HG03457 (cell line): ENCODE measurements at regions not wholly inside any gene's neighbourhood (a gene's known extent, or its start where the extent isn't known, plus 50 kb on each side); places are given as distances from the start of the nearest gene placed in this dataset.
"Not testable (repeated sequence)": the region's sequence is repeated elsewhere in the genome, so short reads cannot be mapped to it uniquely, and the experiment has no call there.

ENCODE experiments used
- ATAC-seq: cut with Tn5 transposase; IDR thresholded peaks from one replicate; pipeline ENCODE4 v1.9.1; 2021; ENCODE audit warnings: moderate number of reproducible peaks; ENCODE audit not compliant: unreplicated experiment

GRCh38 chr7:8809320-8809719, 375.9 kb downstream of the NXPH1 start:
- no peak for ATAC-seq

- no peak for ATAC-seq
Observed at GRCh38 chr7:8817448-8818036, 384.1 kb downstream of the NXPH1 start.

DNA sequence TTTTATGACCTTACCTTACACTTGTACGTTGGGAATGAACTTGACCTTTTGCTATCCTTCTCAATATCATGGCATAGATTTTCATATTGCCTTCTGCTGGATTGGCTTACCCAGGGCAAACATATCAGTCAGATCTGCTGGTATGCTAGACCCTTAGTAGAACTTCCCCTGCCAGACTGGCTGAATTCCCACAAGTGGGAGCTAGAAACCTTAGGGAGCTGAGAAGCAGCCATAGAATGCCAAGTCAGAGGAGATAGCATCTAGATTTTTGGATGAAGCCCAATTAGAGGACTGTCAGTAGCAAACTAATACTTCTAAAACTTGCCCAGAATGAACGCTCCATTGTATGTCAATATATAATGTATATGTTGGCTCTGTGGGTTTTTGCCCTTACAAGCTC, 385.0 kb downstream of the NXPH1 start:
- ATAC-seq: no peak

- ATAC-seq: no peak
Observed at GRCh38 chr7:8822595-8822994, 389.2 kb downstream of the NXPH1 start.

- ATAC-seq: no peak
Observed at GRCh38 chr7:8823486-8823885, 390.1 kb downstream of the NXPH1 start.

DNA sequence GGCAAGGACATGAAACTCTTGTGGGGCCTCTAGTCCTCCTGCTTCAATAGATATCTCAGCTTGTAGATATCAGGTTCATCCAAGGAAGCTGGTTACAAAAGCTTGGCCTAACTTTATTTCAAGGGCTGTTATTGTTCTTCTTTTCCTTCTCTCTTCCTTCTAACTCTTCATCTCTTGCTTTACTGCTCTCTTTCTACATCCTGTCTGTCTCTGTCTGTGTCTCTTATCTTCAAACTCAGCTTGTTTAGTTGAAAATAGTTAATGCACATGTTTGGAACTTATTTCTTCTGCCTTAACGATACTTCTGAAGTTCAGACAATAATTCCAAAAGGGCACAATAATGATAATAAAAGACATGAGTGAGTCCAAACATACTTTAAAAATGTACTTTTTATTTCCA, 393.9 kb downstream of the NXPH1 start:
- ATAC-seq: no peak

GRCh38 chr7:8829100-8829499, 395.7 kb downstream of the NXPH1 start:
- no peak for ATAC-seq

DNA sequence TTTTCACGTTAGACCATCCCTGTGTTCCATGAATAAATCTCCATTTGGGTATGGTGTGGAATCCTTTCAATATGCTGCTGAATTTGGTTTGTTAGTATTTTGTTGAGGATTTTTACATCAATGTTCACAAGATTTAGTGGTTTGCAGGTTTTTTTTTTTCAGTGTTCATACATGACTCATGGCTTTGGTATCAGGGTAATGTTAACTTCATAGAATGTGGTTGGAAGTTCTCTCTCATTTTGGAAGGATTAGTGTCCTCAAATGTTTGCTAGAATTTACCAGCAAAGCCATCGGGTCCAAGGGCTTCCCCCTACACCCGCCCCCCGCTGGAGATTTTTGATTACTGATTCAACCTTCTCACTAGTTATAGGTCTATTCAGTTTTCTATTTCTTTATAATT, 398.0 kb downstream of the NXPH1 start:
- ATAC-seq: no peak

GRCh38 chr7:8833355-8833754, 399.9 kb downstream of the NXPH1 start:
- ATAC-seq: no peak

DNA sequence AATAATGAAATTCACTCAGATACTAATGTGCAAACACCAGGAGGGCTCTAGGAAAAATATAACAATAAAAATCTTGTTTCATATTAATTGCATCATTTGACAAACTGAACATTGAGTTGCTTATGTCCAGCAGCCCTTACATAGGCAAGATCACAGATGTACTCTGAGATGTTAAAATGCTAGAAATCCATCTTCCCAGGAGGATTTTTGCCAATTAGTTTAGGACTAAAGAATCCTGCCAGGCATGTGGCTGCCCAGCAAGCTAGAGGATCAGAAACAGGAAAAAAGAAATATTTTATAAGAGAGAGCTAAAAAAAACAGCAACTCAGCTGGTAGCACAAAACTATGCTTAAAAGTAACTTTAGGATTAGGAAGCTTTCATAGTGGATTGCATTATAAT, 407.8 kb downstream of the NXPH1 start:
- no peak for ATAC-seq

DNA sequence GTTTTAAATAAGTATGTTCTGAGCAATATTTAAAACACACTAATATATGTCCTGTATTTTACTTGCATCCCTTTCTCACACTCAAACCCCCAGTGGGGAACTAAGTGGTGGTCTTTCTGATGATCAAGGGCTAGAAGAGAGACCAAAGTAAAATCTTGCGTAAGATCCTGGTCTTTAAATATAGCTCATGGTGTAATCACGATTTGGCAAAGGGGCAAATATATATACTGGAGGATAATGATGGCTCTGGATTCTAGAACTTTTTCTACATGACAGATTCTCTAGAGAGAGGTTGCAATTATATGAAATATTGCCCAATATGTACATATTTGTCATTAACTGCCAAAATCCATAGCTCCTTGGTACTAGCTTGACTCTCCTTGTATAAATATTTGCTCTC, 438.3 kb downstream of the NXPH1 start:
- ATAC-seq: no peak

DNA sequence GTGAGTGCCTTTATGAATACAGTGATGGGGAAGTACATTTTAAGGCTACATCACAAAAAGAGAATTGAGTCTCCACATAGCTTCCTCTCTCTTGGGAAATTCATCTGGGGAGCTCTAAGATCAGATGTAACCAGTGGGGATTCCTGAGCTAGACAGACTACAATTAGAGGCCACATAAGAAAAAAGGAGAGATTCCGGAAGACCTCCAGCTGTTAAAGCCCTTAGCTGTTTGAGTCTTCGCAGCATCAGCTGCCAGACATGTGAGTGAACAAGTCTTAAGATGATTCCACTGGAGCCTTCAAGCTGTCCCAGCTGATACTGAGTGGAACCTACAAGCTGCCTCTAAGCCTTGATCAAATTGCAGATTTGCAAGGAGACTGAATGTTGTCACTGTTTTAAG, 448.5 kb downstream of the NXPH1 start:
- ATAC-seq: no peak

- ATAC-seq: no peak
Observed at GRCh38 chr7:8885480-8886000, 452.1 kb downstream of the NXPH1 start.

DNA sequence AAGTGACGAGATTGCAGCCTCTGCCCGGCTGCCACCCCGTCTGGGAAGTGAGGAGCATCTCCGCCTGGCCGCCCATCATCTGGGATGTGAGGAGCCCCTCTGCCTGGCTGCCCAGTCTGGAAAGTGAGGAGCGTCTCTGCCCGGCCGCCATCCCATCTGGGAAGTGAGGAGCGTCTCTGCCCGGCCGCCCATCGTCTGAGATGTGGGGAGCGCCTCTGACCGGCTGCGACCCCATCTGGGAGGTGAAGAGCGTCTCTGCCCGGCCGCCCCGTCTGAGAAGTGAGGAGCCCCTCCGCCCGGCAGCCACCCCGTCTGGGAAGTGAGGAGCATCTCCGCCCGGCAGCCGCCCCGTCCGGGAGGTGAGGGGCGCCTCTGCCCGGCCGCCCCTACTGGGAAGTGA, 456.9 kb downstream of the NXPH1 start:
- ATAC-seq: not testable (repeated sequence)

DNA sequence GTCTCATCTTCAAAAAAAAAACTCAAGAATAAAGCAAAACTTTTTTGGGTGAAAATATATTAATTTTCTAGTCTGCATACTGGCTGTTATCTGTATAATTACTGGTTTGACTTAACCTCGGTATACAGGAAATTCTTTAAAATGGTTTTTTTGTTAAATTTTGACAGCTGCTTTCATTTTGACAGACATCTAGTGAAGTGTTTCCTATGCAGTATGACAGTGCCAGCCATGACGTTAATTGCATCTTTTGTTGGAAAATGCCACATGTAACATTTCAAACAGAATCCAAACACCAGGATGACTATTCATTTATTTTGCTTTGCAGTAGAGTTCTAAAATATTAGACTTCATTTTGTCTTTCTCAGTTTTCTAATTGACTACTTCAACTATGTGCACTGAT, 460.4 kb downstream of the NXPH1 start:
- no peak for ATAC-seq

DNA sequence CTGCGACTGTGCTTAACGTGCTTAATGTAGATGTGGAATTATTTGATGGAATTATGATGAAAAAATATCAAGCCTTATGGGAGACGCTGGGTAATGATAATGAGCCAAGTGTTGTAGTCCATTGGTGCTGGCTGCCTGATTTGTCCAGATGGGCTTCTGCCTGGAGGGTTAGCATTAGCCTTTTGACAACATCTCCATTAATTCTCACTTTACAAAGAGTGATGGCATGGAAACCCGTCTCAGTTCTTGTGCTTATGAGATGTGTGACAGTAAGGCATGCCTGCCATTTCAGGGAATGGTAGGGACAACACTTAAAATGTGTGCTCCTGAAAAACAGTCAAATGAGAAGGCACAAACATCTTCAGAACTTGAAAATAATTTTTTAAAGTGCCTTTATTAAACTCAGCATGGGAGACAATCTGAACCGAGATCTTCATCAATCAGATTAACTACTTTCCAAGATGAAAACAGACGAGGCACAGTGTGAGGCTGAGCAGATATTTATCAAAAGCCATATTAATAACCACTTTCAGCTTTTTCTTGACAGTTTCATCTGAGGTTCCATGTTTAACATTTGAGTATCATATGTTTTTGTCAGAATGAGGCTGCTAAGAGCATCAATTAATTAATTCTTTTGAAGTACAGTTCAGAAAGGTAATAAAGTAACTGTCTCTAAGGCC, 473.1 kb downstream of the NXPH1 start:
- no peak for ATAC-seq

GRCh38 chr7:8908889-8909288, 475.5 kb downstream of the NXPH1 start:
- no peak for ATAC-seq

DNA sequence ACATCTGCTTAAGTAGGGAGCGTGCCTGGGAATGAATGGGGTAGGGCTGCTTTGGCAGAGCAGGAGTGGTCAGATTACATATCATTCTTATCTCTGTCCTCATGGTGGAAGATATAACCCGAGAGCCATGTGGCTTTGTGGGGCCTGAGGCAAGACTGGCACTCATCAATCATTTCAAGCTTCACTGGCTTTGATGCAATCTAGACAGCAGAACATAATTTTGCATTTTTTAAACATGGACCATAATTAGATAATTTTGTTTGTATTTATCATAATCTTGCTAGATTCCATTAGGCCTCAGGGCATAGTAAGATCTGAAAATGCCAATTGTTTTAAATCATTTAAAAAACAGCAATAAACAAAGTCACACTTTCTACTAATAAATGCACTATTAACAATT, 480.3 kb downstream of the NXPH1 start:
- no peak for ATAC-seq

- no peak for ATAC-seq
Observed at GRCh38 chr7:8921807-8922206, 488.4 kb downstream of the NXPH1 start.

GRCh38 chr7:8922726-8923125, 489.3 kb downstream of the NXPH1 start:
- ATAC-seq: no peak

DNA sequence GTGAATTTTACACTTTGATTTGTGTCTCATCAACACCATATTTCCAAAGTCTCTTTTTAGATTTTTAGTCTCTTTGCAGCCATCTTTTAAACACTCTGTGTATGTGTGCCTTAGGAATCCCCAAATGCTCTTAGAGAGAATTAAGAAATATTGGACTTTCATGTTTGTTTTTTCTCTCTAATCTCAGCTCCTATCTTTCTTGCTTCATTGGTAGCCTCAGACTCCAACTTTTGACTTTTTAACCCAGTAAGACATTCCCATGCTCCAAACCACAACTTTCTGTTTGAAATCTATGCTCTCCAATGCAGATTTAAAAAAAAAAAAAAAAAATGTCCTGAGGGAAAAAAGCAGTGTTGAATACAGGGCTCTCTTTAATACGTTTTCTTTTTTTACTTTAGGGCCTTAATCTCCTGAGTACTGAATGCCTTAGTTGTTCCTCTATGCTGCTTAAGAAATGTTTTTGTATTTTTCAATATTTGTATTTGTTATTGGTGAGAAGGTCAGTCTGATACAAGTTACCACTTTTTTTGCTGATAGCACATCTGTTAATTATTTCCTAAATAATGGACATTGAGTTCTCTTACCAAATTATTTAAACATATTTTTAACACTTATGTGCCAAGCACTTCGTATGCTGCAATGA, 489.9 kb downstream of the NXPH1 start:
- ATAC-seq: no peak

- no peak for ATAC-seq
Observed at GRCh38 chr7:8931906-8932646, 498.7 kb downstream of the NXPH1 start.
